H9 (cell line): ENCODE measurements at regions not wholly inside any gene's neighbourhood (a gene's known extent, or its start where the extent isn't known, plus 50 kb on each side); places are given as distances from the start of the nearest gene placed in this dataset.
A peak's percentile ranks its signal among the peaks of the same experiment; 100 is the strongest.

Experiments used
- DNase-seq: peaks from one replicate; pipeline ENCODE4 v3.0.0-alpha.2; 2017
- H2AFZ ChIP-seq: one replicate; pipeline ENCODE4 v1.6.1; 2013; ENCODE audit warnings: mild to moderate bottlenecking, low read length, control low read depth, moderate library complexity
- H2AK5ac ChIP-seq: 2 replicates; pipeline ENCODE4 v1.6.1; 2013; ENCODE audit warnings: low read length, control low read depth, mixed read lengths; ENCODE audit not compliant: insufficient read length
- H2BK120ac ChIP-seq: one replicate; pipeline ENCODE4 v1.6.1; 2013; ENCODE audit warnings: low read depth, mild to moderate bottlenecking, low read length, control low read depth, inconsistent platforms; ENCODE audit not compliant: poor library complexity, severe bottlenecking
- H2BK12ac ChIP-seq: 2 replicates; pipeline ENCODE4 v1.6.1; 2013; ENCODE audit warnings: low read length, control low read depth, mixed read lengths, low read depth; ENCODE audit not compliant: insufficient read length
- H2BK15ac ChIP-seq: 2 replicates; pipeline ENCODE4 v1.6.1; 2013; ENCODE audit warnings: low read depth, low read length, control low read depth
- H2BK20ac ChIP-seq: one replicate; pipeline ENCODE4 v1.6.1; 2013; ENCODE audit warnings: low read depth, mild to moderate bottlenecking, low read length, control low read depth, inconsistent platforms; ENCODE audit not compliant: poor library complexity, severe bottlenecking
- H2BK5ac ChIP-seq: 2 replicates; pipeline ENCODE4 v1.6.1; 2013; ENCODE audit warnings: low read length, control low read depth, mixed read lengths; ENCODE audit not compliant: insufficient read length
- H3K14ac ChIP-seq: 2 replicates; pipeline ENCODE4 v1.6.1; 2013; ENCODE audit warnings: low read length, control low read depth; ENCODE audit not compliant: insufficient read depth
- H3K18ac ChIP-seq: 2 replicates; pipeline ENCODE4 v1.6.1; 2013; ENCODE audit warnings: low read depth, mild to moderate bottlenecking, mixed read lengths, low read length, control low read depth; ENCODE audit not compliant: insufficient read length
- H3K23ac ChIP-seq: 2 replicates; pipeline ENCODE4 v1.6.1; 2013; ENCODE audit warnings: low read length, control low read depth, mixed read lengths, low read depth; ENCODE audit not compliant: insufficient read length
- H3K23me2 ChIP-seq: 2 replicates; pipeline ENCODE4 v1.6.1; 2013; ENCODE audit warnings: low read depth, mild to moderate bottlenecking, mixed read lengths, low read length, control low read depth; ENCODE audit not compliant: insufficient read length, poor library complexity, severe bottlenecking
- H3K27ac ChIP-seq: 2 replicates; pipeline ENCODE4 v1.5.1; 2013; ENCODE audit warnings: low read length, control low read depth, mixed read lengths, low read depth; ENCODE audit not compliant: insufficient read length
- H3K27me3 ChIP-seq: 2 replicates; pipeline ENCODE4 v1.6.1; 2013; ENCODE audit warnings: low read length, control low read depth, inconsistent platforms; ENCODE audit not compliant: insufficient read depth
- H3K4ac ChIP-seq: 2 replicates; pipeline ENCODE4 v1.6.1; 2013; ENCODE audit warnings: low read depth, mild to moderate bottlenecking, control low read depth, inconsistent platforms, low read length, moderate library complexity
- H3K4me1 ChIP-seq: 2 replicates; pipeline ENCODE4 v1.6.1; 2013; ENCODE audit warnings: low read length, control low read depth, inconsistent platforms; ENCODE audit not compliant: insufficient read depth
- H3K4me2 ChIP-seq: 2 replicates; pipeline ENCODE4 v1.6.1; 2013; ENCODE audit warnings: low read length, control low read depth, mixed read lengths; ENCODE audit not compliant: insufficient read length, insufficient read depth
- H3K56ac ChIP-seq: 2 replicates; pipeline ENCODE4 v1.6.1; 2013; ENCODE audit warnings: low read depth, mild to moderate bottlenecking, mixed read lengths, low read length, control low read depth; ENCODE audit not compliant: insufficient read length
- H3K79me1 ChIP-seq: 2 replicates; pipeline ENCODE4 v1.6.1; 2013; ENCODE audit warnings: low read depth, mild to moderate bottlenecking, moderate library complexity, low read length, control low read depth, inconsistent platforms; ENCODE audit not compliant: insufficient read depth, poor library complexity, severe bottlenecking
- H3K79me2 ChIP-seq: 2 replicates; pipeline ENCODE4 v1.6.1; 2013; ENCODE audit warnings: low read length, control low read depth, inconsistent platforms; ENCODE audit not compliant: insufficient read depth
- H3K9ac ChIP-seq: 2 replicates; pipeline ENCODE4 v1.6.1; 2013; ENCODE audit warnings: low read length, control low read depth, mixed read lengths; ENCODE audit not compliant: insufficient read length; ENCODE audit errors: extremely low read depth
- H3K9me3 ChIP-seq: one replicate; pipeline ENCODE4 v1.6.1; 2013; ENCODE audit warnings: low read depth, low read length, inconsistent platforms; ENCODE audit not compliant: control insufficient read depth
- H3T11ph ChIP-seq: one replicate; pipeline ENCODE4 v1.6.1; 2013; ENCODE audit warnings: mild to moderate bottlenecking, low read length, control low read depth, inconsistent platforms
- H4K20me1 ChIP-seq: one replicate; pipeline ENCODE4 v1.6.1; 2013; ENCODE audit not compliant: control insufficient read depth, insufficient read length, insufficient read depth
- H4K5ac ChIP-seq: 2 replicates; pipeline ENCODE4 v1.6.1; 2013; ENCODE audit warnings: low read depth, mild to moderate bottlenecking, mixed read lengths, low read length, control low read depth; ENCODE audit not compliant: insufficient read length
- H4K8ac ChIP-seq: replicated peaks from 2 replicates; pipeline ENCODE4 v1.6.1; 2013; ENCODE audit warnings: low read length, control low read depth, mixed read lengths, low read depth; ENCODE audit not compliant: insufficient read length
- H4K91ac ChIP-seq: 2 replicates; pipeline ENCODE4 v1.6.1; 2013; ENCODE audit warnings: low read depth, mild to moderate bottlenecking, moderate library complexity, mixed read lengths, low read length, control low read depth; ENCODE audit not compliant: insufficient read length
- H3K27ac Mint-ChIP-seq, 3 experiments: 2 replicates in 2 of 3; 3 replicates in 1 of 3; pipeline ENCODE4 v1.8.0; 2020 to 2021; ENCODE audit warnings: mixed read lengths in 3 of 3, mild to moderate bottlenecking in 1 of 3, moderate library complexity in 1 of 3
- H3K27me3 Mint-ChIP-seq: 2 replicates; pipeline ENCODE4 v1.8.0; 2021; ENCODE audit warnings: low read depth, mild to moderate bottlenecking, moderate library complexity, mixed read lengths
- H3K36me3 Mint-ChIP-seq, 3 experiments: 2 replicates in 2 of 3; 3 replicates in 1 of 3; pipeline ENCODE4 v1.8.0; 2020 to 2021; ENCODE audit warnings: low read depth in 3 of 3, mixed read lengths in 3 of 3; ENCODE audit not compliant: insufficient read depth in 1 of 3
- H3K4me1 Mint-ChIP-seq, 2 experiments: 2 replicates each; pipeline ENCODE4 v1.8.0; 2020; ENCODE audit warnings: mixed read lengths in 2 of 2
- H3K4me3 Mint-ChIP-seq, 2 experiments: 2 replicates in 1 of 2; 3 replicates in 1 of 2; pipeline ENCODE4 v1.8.0; 2020 to 2021; ENCODE audit warnings: mild to moderate bottlenecking in 2 of 2, mixed read lengths in 2 of 2, moderate library complexity in 1 of 2
- H3K9me3 Mint-ChIP-seq, 2 experiments: 2 replicates in 1 of 2; 3 replicates in 1 of 2; pipeline ENCODE4 v1.8.0; 2020; ENCODE audit warnings: mild to moderate bottlenecking in 2 of 2, mixed read lengths in 2 of 2, moderate library complexity in 1 of 2
- CTCF ChIP-seq: fragments of 200-600 bp; sonication (generic); conservative IDR thresholded peaks from 3 replicates; pipeline ENCODE4 v1.8.0; 2021; ENCODE audit warnings: antibody characterized with exemption, mild to moderate bottlenecking
- WGBS: extraction: QIAGEN DNeasy Blood & Tissue Kit; methylation state at CpG from one replicate; pipeline ENCODE4 v1.1.7; 2013; ENCODE audit warnings: missing lambda C conversion rate, low lambda C conversion rate, mixed read lengths; ENCODE audit not compliant: insufficient read length; ENCODE audit errors: extremely low coverage; 5-methylcytosine and 5-hydroxymethylcytosine counted together

- H3K4me1 ChIP-seq, result no peaks in the 10 kb centered on the region
- H4K5ac ChIP-seq, result no peak overlapping the region
- Mint-ChIP-seq H3K9me3 (peaks cover 4 to 9% of the 10 kb centered on the region in 2 experiments; a peak in 2 of 5 replicates), H3K36me3 (no peaks in the 10 kb centered on the region; a peak in 1 of 7 replicates), H3K4me3 (no peak overlapping the region), H3K4me1 (no peaks in the 10 kb centered on the region), H3K27me3 (peaks cover 2% of the 10 kb centered on the region; the same call in 1 of the 2 replicates), H3K27ac (no peak overlapping the region)
- no peak overlapping the region for H2AFZ ChIP-seq
- no peak overlapping the region for H2BK120ac ChIP-seq
- H4K91ac ChIP-seq, result no peak overlapping the region
- H2BK15ac ChIP-seq, result no peak overlapping the region
- TF ChIP-seq CTCF, result peak; percentile 93
- no peak overlapping the region for H3K18ac ChIP-seq
- H3K79me1 ChIP-seq, result no peaks in the 10 kb centered on the region
- no peak overlapping the region for H2BK5ac ChIP-seq
- no peaks in the 10 kb centered on the region for H4K20me1 ChIP-seq
- H3K27me3 ChIP-seq, result no peaks in the 10 kb centered on the region
- H3K23ac ChIP-seq, result no peak overlapping the region
- H3K9me3 ChIP-seq, result no peaks in the 10 kb centered on the region
- H3K4ac ChIP-seq, result no peak overlapping the region
- no peak overlapping the region for H2AK5ac ChIP-seq
- H3K56ac ChIP-seq, result no peak overlapping the region
- H4K8ac ChIP-seq, result no peak overlapping the region
- H3K79me2 ChIP-seq, result no peaks in the 10 kb centered on the region
- no peak overlapping the region for H2BK20ac ChIP-seq
- DNase-seq, result peak; percentile 75
- H3T11ph ChIP-seq, result no peak overlapping the region
- no peak overlapping the region for H3K4me2 ChIP-seq
- H3K14ac ChIP-seq, result no peak overlapping the region
- no CpG with 5 or more reads among the region's 4 CpGs for WGBS
- H2BK12ac ChIP-seq, result no peak overlapping the region
- H3K9ac ChIP-seq, result no peak overlapping the region
- H3K23me2 ChIP-seq, result no peaks in the 10 kb centered on the region
- H3K27ac ChIP-seq, result no peak overlapping the region
Measured at GRCh38 chr4:108492816-108493595, 127.4 kb upstream of the RPL34 start.
